IPS DF 6.9 (cell line): ENCODE measurements at regions not wholly inside any gene's neighbourhood (a gene's known extent, or its start where the extent isn't known, plus 50 kb on each side); places are given as distances from the start of the nearest gene placed in this dataset.
"Not testable (repeated sequence)": the region's sequence is repeated elsewhere in the genome, so short reads cannot be mapped to it uniquely, and the experiment has no call there.

ENCODE experiments used
- DNase-seq: peaks from one replicate; pipeline ENCODE4 v3.0.0-alpha.2; 2013; ENCODE audit warnings: low read depth, low spot score
- H3K27ac ChIP-seq: one replicate; pipeline ENCODE4 v1.5.1; 2013; ENCODE audit warnings: low read length, control low read depth
- H3K27me3 ChIP-seq: 2 replicates; pipeline ENCODE4 v1.6.1; 2013; ENCODE audit warnings: mild to moderate bottlenecking, low read length; ENCODE audit not compliant: control insufficient read depth, insufficient read depth
- H3K36me3 ChIP-seq: 2 replicates; pipeline ENCODE4 v1.6.1; 2013; ENCODE audit warnings: low read length; ENCODE audit not compliant: control insufficient read depth, insufficient read depth
- H3K4me1 ChIP-seq: 2 replicates; pipeline ENCODE4 v1.6.1; 2013; ENCODE audit warnings: low read length; ENCODE audit not compliant: control insufficient read depth, insufficient read depth
- H3K4me3 ChIP-seq: 2 replicates; pipeline ENCODE4 v1.5.1; 2013; ENCODE audit warnings: mild to moderate bottlenecking, low read length
- H3K9me3 ChIP-seq: 2 replicates; pipeline ENCODE4 v1.6.1; 2013; ENCODE audit warnings: low read length, inconsistent platforms; ENCODE audit not compliant: control insufficient read depth, insufficient read depth
- WGBS: extraction: QIAGEN DNeasy Blood & Tissue Kit; methylation state at CpG from one replicate; pipeline ENCODE4 v1.1.7; 2013; ENCODE audit warnings: mixed read lengths, missing lambda C conversion rate; ENCODE audit not compliant: insufficient read length, insufficient coverage; 5-methylcytosine and 5-hydroxymethylcytosine counted together

DNA sequence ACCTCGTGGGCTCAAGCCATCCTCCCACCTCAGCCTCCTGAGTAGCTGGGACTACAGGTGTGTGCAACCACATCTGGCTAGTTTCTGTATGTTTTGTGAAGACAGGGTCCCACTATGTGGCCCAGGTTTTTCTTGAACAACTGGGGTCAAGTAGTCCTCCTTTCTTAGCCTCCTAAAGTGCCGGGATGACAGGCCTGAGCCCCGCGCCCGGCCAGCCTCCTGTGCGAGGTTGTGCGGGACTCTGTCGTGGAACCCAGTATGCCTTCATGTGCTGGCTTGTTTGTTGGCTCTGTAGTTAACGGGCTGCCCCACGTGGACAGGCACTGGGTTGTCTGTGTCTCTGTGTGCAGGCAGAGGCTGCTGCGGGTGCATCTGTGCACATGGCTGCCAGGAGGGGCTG lies 238.7 kb upstream of the FRG2C start:
- no CpG with 5 or more reads among the region's 11 CpGs for WGBS
- not testable (repeated sequence) for H3K27ac ChIP-seq, H3K4me3 ChIP-seq, H3K27me3 ChIP-seq, H3K9me3 ChIP-seq, DNase-seq, H3K4me1 ChIP-seq
- H3K36me3 ChIP-seq: peaks cover 12% of the 10 kb centered on the region

DNA sequence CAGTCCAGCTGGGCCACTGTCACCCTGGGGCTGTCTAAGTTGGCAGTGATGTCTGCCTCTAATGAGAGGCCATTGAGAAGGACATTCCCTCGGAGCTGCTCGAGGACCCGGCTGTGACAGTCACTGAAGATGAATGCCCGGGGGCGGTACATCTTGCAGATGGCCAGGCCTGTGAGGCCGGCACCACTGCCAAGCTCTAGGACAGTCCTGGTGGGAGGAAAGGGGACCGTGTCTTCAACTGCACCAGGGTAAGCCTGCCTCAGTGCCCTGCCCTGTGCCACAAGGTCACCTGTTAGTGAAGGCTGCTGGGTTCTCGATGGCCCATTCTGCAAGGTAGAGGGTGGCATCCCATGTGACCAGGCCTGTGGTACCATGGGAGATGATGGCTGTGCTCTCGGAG lies 236.6 kb upstream of the FRG2C start:
- not testable (repeated sequence) for H3K4me3 ChIP-seq, H3K9me3 ChIP-seq, H3K4me1 ChIP-seq, H3K27ac ChIP-seq, DNase-seq, H3K27me3 ChIP-seq
- no CpG with 5 or more reads among the region's 9 CpGs for WGBS
- peaks cover 12% of the 10 kb centered on the region for H3K36me3 ChIP-seq

DNA sequence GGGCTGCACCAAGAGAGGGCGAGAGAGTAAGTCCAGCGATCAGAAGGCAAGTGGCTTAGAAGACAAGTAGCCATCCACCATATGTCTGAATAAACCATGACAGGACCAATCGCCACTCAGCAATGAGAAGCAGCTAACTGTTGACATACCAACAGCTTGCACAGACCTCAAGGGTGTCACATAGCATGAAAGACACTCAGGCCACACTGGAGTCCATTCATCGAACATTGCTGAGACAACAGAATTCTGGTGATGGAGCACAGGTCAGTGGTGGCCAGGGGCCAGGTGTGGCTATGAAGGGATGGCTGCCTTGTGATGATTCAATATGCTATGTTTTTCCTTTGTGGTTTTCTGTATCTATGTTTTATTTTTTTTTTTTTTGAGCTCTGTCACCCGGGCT lies 236.2 kb upstream of the FRG2C start:
- H3K27me3 ChIP-seq, H3K9me3 ChIP-seq, H3K4me1 ChIP-seq, H3K27ac ChIP-seq, H3K4me3 ChIP-seq, DNase-seq: not testable (repeated sequence)
- peaks cover 12% of the 10 kb centered on the region for H3K36me3 ChIP-seq
- WGBS: no CpG with 5 or more reads among the region's 5 CpGs

DNA sequence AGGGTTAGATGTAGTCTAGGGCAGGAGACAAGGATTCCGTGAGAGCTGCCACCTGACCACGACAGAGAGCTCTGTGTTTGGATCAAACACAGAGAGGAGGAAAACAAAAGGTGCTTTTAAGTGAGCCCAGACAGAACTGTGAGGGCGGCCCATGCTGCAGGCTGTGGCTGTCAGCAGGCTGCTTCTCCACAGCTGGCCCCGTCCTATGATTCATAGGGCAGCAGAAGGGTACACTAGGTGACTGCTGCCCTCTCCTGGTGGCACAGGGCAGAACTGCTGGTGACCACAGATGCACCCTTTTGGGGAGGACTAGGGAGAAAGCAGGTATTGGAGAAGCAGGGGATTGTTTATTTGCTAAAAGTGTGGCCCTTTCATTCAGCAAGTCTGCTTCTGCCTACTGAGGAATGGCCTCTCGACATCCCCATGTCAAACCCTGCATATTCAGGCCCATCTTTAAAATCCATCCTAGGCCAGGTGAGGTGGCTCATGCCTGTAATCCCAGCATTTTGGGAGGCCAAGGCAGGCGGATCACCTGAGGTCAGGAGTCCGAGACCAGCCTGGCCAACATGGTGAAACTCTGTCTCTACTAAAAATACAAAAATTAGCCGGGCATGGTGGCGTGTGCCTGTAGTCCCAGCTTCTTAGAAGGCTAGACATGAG lies 234.4 kb upstream of the FRG2C start:
- peak; percentile 33 for DNase-seq
- not testable (repeated sequence) for H3K9me3 ChIP-seq, H3K4me1 ChIP-seq, H3K27ac ChIP-seq, H3K4me3 ChIP-seq, H3K27me3 ChIP-seq
- WGBS: no CpG with 5 or more reads among the region's 9 CpGs
- peaks cover 12% of the 10 kb centered on the region for H3K36me3 ChIP-seq

DNA sequence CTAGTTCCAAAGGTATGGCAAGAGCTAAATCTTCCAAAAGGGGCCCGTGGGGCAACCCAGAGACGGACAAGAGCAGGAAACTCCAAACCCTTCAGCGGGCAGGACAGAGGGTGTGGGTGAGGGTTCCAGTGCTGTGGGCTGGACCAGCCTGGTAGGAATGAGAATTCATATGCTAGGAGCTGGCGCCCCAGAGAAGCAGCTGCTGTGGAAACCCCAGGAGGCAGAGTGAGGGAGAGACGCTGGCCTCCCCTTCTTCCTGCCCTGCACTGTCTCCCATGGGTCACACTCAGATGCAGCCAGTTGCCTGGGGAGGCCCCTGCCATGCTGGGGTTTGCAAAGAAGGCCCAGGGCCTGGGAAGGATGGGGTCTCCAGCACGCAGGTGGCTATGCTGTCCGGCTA lies 233.7 kb upstream of the FRG2C start:
- H3K4me1 ChIP-seq, H3K4me3 ChIP-seq, H3K9me3 ChIP-seq, DNase-seq, H3K27me3 ChIP-seq, H3K27ac ChIP-seq: not testable (repeated sequence)
- peaks cover 12% of the 10 kb centered on the region for H3K36me3 ChIP-seq
- WGBS: no CpG with 5 or more reads among the region's 7 CpGs

DNA sequence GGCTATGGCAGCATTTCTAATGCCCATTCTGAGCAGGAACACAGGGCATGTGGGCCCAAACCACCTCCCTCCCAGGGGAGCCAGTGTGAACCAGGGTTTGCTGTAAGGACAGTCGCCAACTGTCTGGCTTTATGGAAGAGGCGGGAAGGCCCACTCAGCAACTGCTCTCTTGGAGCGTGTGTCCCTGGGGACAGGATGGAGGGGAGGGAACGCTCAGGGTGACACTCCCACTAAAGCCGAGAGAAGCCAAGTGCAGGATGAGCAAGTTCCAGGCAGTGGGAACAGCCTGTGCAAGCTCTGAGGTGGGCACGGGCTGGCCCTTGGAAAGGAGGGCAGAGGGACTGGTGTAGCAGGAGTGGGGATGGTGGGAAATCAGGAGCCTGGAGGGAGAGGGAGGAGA lies 233.0 kb upstream of the FRG2C start:
- H3K27ac ChIP-seq, H3K4me3 ChIP-seq, DNase-seq, H3K36me3 ChIP-seq, H3K27me3 ChIP-seq, H3K4me1 ChIP-seq, H3K9me3 ChIP-seq: not testable (repeated sequence)
- WGBS: no CpG with 5 or more reads among the region's 6 CpGs

DNA sequence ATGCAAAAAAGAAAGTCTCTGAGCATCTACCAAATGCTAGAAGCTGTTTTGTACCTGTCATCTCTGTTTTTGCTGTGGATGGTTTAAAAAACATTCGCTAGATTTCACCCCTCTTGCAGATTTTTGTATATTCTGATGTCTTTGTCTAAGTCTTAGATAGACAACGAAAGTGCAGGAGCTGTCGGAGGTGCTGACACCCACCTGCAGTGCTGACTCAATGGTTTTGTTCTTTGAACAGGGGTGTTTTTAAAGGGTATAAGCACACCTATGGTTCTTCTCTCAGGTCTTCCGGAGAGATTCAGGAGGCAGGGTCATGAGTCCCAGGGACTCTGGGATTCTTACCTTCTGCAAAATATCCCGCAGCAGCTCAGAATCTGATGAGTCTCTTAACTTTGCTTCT lies 231.7 kb upstream of the FRG2C start:
- not testable (repeated sequence) for DNase-seq, H3K36me3 ChIP-seq, H3K27me3 ChIP-seq, H3K27ac ChIP-seq, H3K4me3 ChIP-seq, H3K4me1 ChIP-seq, H3K9me3 ChIP-seq
- WGBS: no CpG with 5 or more reads among the region's 5 CpGs

DNA sequence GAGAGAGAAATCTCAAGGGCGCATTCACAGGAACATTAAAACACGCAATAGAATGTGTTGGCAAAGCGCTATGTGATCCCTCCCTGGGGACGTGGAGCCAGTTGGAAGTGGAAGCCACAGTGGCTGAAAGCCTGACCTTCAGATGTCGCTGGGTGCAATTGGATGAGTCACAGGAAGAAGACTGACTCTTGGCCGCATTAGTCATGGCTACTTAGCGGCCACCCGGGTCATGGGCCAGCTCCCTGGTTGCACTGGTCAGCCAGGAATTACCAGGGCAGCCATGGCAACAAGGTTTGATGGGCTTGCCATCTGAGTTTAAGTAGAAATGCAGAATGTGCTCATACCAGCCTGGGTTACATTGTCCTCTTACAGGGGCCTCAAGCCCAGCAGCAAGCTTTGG lies 231.2 kb upstream of the FRG2C start:
- not testable (repeated sequence) for H3K4me3 ChIP-seq, H3K36me3 ChIP-seq, H3K9me3 ChIP-seq, H3K27me3 ChIP-seq, H3K4me1 ChIP-seq, DNase-seq, H3K27ac ChIP-seq
- WGBS: no CpG with 5 or more reads among the region's 8 CpGs

DNA sequence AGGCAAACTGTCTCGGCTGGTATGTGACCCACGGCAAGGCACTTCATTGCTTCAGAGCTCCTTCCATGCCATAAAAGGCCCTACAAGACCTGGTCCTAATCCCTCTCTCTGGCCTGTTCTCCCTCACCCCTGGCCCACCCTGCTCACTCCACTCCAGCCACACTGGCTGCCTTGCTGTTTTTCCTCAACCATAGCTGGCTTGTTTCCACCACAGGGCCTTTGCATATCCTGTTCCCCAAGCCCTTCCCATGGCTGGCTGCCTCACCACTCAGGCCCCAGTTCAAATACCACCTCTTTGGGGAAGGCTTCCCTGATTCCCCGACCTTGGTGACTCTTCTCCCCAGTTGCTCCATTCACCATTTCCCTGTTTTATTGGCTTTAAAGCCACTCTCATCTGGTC lies 230.8 kb upstream of the FRG2C start:
- not testable (repeated sequence) for H3K9me3 ChIP-seq, H3K27me3 ChIP-seq, H3K36me3 ChIP-seq, H3K4me1 ChIP-seq, DNase-seq, H3K4me3 ChIP-seq, H3K27ac ChIP-seq
- WGBS: no CpG with 5 or more reads among the region's 3 CpGs

DNA sequence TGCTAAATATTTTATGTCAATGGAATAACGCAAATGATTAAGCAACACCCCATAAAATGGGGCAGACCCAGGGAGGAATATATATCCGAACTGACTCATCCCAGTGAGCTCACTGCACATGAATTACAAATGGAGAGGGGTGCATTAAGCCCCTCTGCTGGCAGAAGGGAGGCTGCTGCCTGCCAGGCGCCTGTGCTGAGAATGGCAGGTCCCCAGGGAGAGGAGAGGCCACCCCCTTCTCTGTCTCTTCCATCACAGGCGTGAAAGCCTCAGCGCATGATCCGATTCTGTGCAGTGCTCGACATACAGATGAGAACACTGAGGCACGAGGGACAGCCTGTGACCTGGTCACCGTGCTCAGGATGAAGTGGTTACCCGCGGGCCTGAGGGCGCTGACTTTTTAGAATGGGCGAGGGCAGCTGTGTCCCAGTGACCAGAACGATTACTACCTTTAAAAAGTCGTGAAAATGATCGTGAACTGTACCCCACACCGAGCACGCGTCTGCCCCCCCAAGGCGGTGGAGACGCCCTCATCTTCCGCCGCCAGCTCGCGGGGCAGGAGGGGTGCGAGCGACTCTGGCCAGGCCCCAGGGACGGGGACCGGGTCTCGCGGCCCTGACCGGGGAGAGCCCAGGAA lies 229.7 kb upstream of the FRG2C start:
- not testable (repeated sequence) for H3K27ac ChIP-seq, H3K9me3 ChIP-seq, H3K4me1 ChIP-seq, H3K36me3 ChIP-seq, DNase-seq, H3K27me3 ChIP-seq
- no CpG with 5 or more reads among the region's 32 CpGs for WGBS
- H3K4me3 ChIP-seq: peak overlapping the region; percentile 70; the same call in 1 of the 2 replicates
